ENCODE measurements at regions not wholly inside any gene's neighbourhood (a gene's known extent, or its start where the extent isn't known, plus 50 kb on each side); places are given as distances from the start of the nearest gene placed in this dataset.

DNA sequence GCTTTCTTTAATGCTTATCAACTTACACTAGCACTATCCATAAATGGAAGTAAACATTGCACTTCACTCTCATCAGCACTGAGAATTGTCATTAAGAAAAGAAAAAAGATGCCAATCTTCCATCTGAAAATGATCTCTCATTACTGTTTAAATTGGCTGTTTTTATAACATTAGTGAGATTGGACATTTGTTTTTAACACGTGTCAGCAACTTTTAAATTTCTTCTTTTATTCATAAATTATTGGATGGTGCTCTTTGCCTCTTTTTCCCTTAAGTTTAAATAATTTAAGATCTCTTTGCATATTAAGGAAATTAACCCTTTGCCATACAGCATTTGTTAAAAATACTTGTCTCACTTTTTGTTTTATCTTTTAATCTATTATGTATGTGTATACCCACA is 146.5 kb upstream of the CHST9 start:
- TF ChIP-seq, protein P1, sequence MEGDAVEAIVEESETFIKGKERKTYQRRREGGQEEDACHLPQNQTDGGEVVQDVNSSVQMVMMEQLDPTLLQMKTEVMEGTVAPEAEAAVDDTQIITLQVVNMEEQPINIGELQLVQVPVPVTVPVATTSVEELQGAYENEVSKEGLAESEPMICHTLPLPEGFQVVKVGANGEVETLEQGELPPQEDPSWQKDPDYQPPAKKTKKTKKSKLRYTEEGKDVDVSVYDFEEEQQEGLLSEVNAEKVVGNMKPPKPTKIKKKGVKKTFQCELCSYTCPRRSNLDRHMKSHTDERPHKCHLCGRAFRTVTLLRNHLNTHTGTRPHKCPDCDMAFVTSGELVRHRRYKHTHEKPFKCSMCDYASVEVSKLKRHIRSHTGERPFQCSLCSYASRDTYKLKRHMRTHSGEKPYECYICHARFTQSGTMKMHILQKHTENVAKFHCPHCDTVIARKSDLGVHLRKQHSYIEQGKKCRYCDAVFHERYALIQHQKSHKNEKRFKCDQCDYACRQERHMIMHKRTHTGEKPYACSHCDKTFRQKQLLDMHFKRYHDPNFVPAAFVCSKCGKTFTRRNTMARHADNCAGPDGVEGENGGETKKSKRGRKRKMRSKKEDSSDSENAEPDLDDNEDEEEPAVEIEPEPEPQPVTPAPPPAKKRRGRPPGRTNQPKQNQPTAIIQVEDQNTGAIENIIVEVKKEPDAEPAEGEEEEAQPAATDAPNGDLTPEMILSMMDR (conservative IDR thresholded peaks at IDR 0.05 in 1 of 2, IDR thresholded peaks at IDR 0.05 in 1 of 2; ENCODE audit: extremely low read depth in 1 of 2, insufficient read depth in 1 of 2, low read depth in 1 of 2, low read length in 2 of 2), result no peak
- TF ChIP-seq EZH2 (IDR thresholded peaks at IDR 0.05; ENCODE audit: borderline replicate concordance, low read length), result no peak

All from mammary epithelial cell (primary cell).